Body of pancreas (tissue), 4 donors: ENCODE measurements at regions not wholly inside any gene's neighbourhood (a gene's known extent, or its start where the extent isn't known, plus 50 kb on each side); places are given as distances from the start of the nearest gene placed in this dataset.

Experiments used
- ATAC-seq: fragments of 150-250 bp; one replicate; pipeline ENCODE4 v1.9.1; 2016
- DNase-seq, 4 donors: peaks; one replicate each; pipeline ENCODE4 v3.0.0-alpha.2; 2019
- H3K27ac ChIP-seq, 4 donors: fragments of 200-600 bp; sonication (generic); 1 replicate in 3 of 4; 2 replicates in 1 of 4; pipeline versions ENCODE4 v1.5.1 to v1.6.1; 2016 to 2019; ENCODE audit warnings: mild to moderate bottlenecking in 1 of 4, mixed read lengths in 1 of 4, moderate library complexity in 1 of 4
- H3K27me3 ChIP-seq, 2 donors: fragments of 200-600 bp; sonication (generic); one replicate each; pipeline ENCODE4 v1.6.0; 2016; ENCODE audit warnings: mild to moderate bottlenecking in 1 of 2
- H3K36me3 ChIP-seq, 2 donors: fragments of 200-600 bp; sonication (generic); replicated peaks in 1 of 2; 2 replicates each; pipeline ENCODE4 v1.5.1; 2016; ENCODE audit warnings: low read depth in 2 of 2; ENCODE audit not compliant: insufficient read depth in 1 of 2
- H3K4me1 ChIP-seq: fragments of 200-600 bp; sonication (generic); one replicate; pipeline ENCODE4 v1.6.0; 2016
- H3K4me3 ChIP-seq, 2 donors: fragments of 200-600 bp; sonication (generic); 1 replicate in 1 of 2; 2 replicates in 1 of 2; pipeline ENCODE4 v1.5.1; 2016 to 2019
- H3K9me3 ChIP-seq, 3 donors: fragments of 200-600 bp; sonication (generic); 1 replicate in 2 of 3; 2 replicates in 1 of 3; pipeline ENCODE4 v1.5.1; 2016
- POLR2A ChIP-seq, 3 donors: fragments of 450-650 bp; IDR thresholded peaks; one replicate each; pipeline ENCODE4 v1.6.1; 2016; ENCODE audit warnings: antibody characterized with exemption in 3 of 3, mild to moderate bottlenecking in 2 of 3
- WGBS, 2 donors: methylation state at CpG; one replicate each; pipeline ENCODE4 v1.1.5; 2017; 5-methylcytosine and 5-hydroxymethylcytosine counted together
- intact Hi-C: fragments of 100-400 bp; cut with DNase I; formaldehyde crosslinking; loops from one replicate; pipeline ENCODE4 v1.15.1; 2023
- TF ChIP-seq, protein P1 (sequence below), 7 experiments: fragments of 450-650 bp in 4 of 7; fragments of 200-600 bp in 3 of 7; sonication (generic) in 3 of 7; IDR thresholded peaks; one replicate each; pipeline ENCODE4 v1.5.1; 2016 to 2019; ENCODE audit warnings: antibody characterized with exemption in 7 of 7

GRCh38 chr14:104515811-104516780 is 63.5 kb upstream of the C14orf180 start:
- H3K4me1 ChIP-seq, result no peaks in the 10 kb centered on the region
- no peaks in the 10 kb centered on the region for H3K36me3 ChIP-seq
- intact Hi-C loops, result no loop called here
- H3K27ac ChIP-seq, result no peak overlapping the region
- DNase-seq (no peak), ATAC-seq (no peak)
- H3K9me3 ChIP-seq, result peaks cover 0 to 7% (median 0%) of the 10 kb centered on the region in 3 donors
- TF ChIP-seq, protein P1, sequence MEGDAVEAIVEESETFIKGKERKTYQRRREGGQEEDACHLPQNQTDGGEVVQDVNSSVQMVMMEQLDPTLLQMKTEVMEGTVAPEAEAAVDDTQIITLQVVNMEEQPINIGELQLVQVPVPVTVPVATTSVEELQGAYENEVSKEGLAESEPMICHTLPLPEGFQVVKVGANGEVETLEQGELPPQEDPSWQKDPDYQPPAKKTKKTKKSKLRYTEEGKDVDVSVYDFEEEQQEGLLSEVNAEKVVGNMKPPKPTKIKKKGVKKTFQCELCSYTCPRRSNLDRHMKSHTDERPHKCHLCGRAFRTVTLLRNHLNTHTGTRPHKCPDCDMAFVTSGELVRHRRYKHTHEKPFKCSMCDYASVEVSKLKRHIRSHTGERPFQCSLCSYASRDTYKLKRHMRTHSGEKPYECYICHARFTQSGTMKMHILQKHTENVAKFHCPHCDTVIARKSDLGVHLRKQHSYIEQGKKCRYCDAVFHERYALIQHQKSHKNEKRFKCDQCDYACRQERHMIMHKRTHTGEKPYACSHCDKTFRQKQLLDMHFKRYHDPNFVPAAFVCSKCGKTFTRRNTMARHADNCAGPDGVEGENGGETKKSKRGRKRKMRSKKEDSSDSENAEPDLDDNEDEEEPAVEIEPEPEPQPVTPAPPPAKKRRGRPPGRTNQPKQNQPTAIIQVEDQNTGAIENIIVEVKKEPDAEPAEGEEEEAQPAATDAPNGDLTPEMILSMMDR (IDR thresholded peaks at IDR 0.05), result no peak
- no peak for TF ChIP-seq POLR2A (IDR thresholded peaks at IDR 0.05)
- H3K27me3 ChIP-seq, result no peaks in the 10 kb centered on the region
- 83 to 87% methylated on average over 16 to 21 of the region's 23 CpGs for WGBS, 2 donors
- no peak overlapping the region for H3K4me3 ChIP-seq

- no peak overlapping the region for H3K4me3 ChIP-seq
- H3K36me3 ChIP-seq, result no peaks in the 10 kb centered on the region
- no peaks in the 10 kb centered on the region for H3K27me3 ChIP-seq
- H3K9me3 ChIP-seq, result peaks cover 0 to 7% (median 0%) of the 10 kb centered on the region in 3 donors
- 59 to 72% methylated on average over 8 of the region's 8 CpGs for WGBS, 2 donors
- intact Hi-C loops, result no loop called here
- ATAC-seq (no peak), DNase-seq (no peak)
- TF ChIP-seq, protein P1 (IDR thresholded peaks at IDR 0.05), result no peak
- no peak for TF ChIP-seq POLR2A (IDR thresholded peaks at IDR 0.05)
- H3K27ac ChIP-seq, result no peak overlapping the region
- no peaks in the 10 kb centered on the region for H3K4me1 ChIP-seq
These were observed 62.7 kb upstream of the C14orf180 start for GRCh38 chr14:104516906-104517305.

DNA sequence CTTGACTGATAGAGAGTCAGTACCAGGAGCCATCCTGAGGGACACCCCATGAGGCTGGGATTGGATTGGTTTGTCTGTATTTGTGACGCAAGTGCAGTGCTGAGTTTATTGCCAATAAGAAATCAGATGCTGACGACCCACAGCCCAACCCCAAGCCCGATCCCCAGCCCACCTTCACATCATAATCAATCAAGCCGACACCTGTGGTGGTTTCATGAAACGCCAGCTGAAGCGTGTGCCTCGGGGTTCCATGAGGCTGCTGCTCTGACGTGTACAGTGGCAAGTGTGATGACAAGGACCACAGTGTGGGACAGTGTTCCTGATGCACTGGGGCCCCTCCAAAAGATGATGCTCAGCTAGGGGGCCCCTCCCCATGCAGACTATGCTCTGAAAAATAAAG is 62.1 kb upstream of the C14orf180 start:
- WGBS, 2 donors, result 73 to 95% methylated on average over 7 to 8 of the region's 8 CpGs
- TF ChIP-seq, protein P1 (IDR thresholded peaks at IDR 0.05), result no peak
- TF ChIP-seq POLR2A (IDR thresholded peaks at IDR 0.05), result no peak

DNA sequence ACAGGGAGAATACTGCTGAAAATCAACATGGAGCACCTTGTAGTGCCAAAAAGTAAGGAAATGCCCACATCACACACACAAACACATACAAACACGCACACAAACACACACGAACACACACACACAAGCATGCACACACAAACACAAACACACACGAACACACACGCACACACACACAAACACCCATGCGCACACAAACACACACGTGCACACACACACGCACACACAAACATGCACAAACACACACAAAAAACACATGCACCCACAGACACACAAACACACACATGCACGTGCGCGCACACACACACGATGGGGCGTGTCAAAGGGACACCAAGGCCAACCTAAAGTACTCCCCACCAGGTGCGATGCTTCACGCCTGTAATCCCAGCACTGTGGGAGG is 61.7 kb upstream of the C14orf180 start:
- H3K36me3 ChIP-seq, result no peaks in the 10 kb centered on the region
- no peaks in the 10 kb centered on the region for H3K4me1 ChIP-seq
- DNase-seq, result no peak
- intact Hi-C loops, result no loop called here
- no peak for TF ChIP-seq POLR2A (IDR thresholded peaks at IDR 0.05)
- TF ChIP-seq, protein P1 (IDR thresholded peaks at IDR 0.05), result no peak
- no peak overlapping the region for H3K4me3 ChIP-seq
- ATAC-seq, result no peak
- WGBS, 2 donors, result 69 to 75% methylated on average over 14 of the region's 14 CpGs
- H3K27ac ChIP-seq, result no peak overlapping the region
- H3K27me3 ChIP-seq, result no peaks in the 10 kb centered on the region
- H3K9me3 ChIP-seq, result peaks cover 0 to 7% (median 0%) of the 10 kb centered on the region in 3 donors

More for the DNA sequence above, 62.1 kb upstream of the C14orf180 start:
- ATAC-seq (no peak), DNase-seq (no peak)
- Histone ChIP-seq H3K36me3 (no peaks in the 10 kb centered on the region), H3K27me3 (no peaks in the 10 kb centered on the region), H3K27ac (no peak overlapping the region), H3K4me1 (no peaks in the 10 kb centered on the region), H3K9me3 (peaks cover 0 to 7% (median 0%) of the 10 kb centered on the region in 3 donors), H3K4me3 (no peak overlapping the region)
- intact Hi-C loops, result no loop called here
